Esophagus squamous epithelium (tissue), 4 donors: ENCODE measurements at regions not wholly inside any gene's neighbourhood (a gene's known extent, or its start where the extent isn't known, plus 50 kb on each side); places are given as distances from the start of the nearest gene placed in this dataset.

Experiments used
- POLR2A ChIP-seq, 4 donors: fragments of 450-650 bp; IDR thresholded peaks; one replicate each; pipeline ENCODE4 v1.6.1; 2017; ENCODE audit warnings: antibody characterized with exemption in 4 of 4, mild to moderate bottlenecking in 4 of 4, moderate library complexity in 3 of 4
- TF ChIP-seq, protein P1 (sequence below), 6 experiments: fragments of 450-650 bp in 4 of 6; fragments of 200-600 bp in 2 of 6; sonication (generic) in 2 of 6; IDR thresholded peaks; one replicate each; pipeline ENCODE4 v1.5.1; 2016 to 2019; ENCODE audit warnings: antibody characterized with exemption in 6 of 6, mild to moderate bottlenecking in 4 of 6, moderate library complexity in 4 of 6

DNA sequence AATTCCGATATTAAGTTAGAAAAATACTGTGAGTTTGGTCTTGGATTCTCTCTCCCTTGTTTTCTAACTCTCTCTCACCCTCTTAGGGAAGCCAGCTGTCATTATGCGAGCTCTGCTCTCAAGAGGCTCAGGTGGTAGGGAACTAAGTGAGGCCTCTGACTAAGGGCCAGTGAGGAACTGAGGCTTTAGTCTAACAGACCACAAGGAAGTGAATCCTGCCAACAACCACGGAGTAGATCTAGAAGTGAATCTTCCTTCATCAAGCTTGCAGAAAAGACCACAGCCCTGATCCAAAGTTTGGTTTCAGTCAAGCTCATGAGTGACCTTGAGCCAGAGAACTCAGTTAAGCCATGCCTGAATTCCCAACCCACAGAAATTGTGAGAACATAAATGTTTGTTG is 180.1 kb upstream of the PRMT6 start:
- no peak for TF ChIP-seq POLR2A (IDR thresholded peaks at IDR 0.05)
- TF ChIP-seq, protein P1, sequence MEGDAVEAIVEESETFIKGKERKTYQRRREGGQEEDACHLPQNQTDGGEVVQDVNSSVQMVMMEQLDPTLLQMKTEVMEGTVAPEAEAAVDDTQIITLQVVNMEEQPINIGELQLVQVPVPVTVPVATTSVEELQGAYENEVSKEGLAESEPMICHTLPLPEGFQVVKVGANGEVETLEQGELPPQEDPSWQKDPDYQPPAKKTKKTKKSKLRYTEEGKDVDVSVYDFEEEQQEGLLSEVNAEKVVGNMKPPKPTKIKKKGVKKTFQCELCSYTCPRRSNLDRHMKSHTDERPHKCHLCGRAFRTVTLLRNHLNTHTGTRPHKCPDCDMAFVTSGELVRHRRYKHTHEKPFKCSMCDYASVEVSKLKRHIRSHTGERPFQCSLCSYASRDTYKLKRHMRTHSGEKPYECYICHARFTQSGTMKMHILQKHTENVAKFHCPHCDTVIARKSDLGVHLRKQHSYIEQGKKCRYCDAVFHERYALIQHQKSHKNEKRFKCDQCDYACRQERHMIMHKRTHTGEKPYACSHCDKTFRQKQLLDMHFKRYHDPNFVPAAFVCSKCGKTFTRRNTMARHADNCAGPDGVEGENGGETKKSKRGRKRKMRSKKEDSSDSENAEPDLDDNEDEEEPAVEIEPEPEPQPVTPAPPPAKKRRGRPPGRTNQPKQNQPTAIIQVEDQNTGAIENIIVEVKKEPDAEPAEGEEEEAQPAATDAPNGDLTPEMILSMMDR (IDR thresholded peaks at IDR 0.05) = no peak
